ENCODE measurements at regions not wholly inside any gene's neighbourhood (a gene's known extent, or its start where the extent isn't known, plus 50 kb on each side); places are given as distances from the start of the nearest gene placed in this dataset.

GRCh38 chr6:23563323-23563722, 562.7 kb upstream of the NRSN1 start:
- TF ChIP-seq POLR2A (IDR thresholded peaks at IDR 0.05) = no peak
- no peak for TF ChIP-seq CTCF (IDR thresholded peaks at IDR 0.05)
